ENCODE measurements at regions not wholly inside any gene's neighbourhood (a gene's known extent, or its start where the extent isn't known, plus 50 kb on each side); places are given as distances from the start of the nearest gene placed in this dataset.

DNA sequence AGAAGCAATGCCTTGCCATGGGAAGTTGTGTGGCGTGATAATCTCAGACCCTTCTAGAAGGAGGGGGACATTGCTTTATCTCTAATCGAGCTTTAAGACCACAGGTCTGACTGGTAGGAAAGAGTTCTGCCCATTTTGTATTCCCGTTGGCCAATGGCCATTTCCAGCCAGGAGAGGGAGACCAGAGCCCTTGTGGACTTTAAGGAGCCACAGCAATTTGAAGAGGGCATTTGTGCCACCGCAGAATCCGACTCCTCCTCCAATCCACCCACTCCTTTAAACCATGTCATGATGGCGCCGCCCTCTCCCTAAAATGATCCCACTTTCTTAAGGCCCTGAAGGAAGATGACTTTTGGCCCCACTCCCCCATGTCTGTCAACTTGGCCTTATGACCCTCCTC lies 560.5 kb upstream of the ADAMTS16 start:
- TF ChIP-seq, protein P1, sequence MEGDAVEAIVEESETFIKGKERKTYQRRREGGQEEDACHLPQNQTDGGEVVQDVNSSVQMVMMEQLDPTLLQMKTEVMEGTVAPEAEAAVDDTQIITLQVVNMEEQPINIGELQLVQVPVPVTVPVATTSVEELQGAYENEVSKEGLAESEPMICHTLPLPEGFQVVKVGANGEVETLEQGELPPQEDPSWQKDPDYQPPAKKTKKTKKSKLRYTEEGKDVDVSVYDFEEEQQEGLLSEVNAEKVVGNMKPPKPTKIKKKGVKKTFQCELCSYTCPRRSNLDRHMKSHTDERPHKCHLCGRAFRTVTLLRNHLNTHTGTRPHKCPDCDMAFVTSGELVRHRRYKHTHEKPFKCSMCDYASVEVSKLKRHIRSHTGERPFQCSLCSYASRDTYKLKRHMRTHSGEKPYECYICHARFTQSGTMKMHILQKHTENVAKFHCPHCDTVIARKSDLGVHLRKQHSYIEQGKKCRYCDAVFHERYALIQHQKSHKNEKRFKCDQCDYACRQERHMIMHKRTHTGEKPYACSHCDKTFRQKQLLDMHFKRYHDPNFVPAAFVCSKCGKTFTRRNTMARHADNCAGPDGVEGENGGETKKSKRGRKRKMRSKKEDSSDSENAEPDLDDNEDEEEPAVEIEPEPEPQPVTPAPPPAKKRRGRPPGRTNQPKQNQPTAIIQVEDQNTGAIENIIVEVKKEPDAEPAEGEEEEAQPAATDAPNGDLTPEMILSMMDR (IDR thresholded peaks at IDR 0.05) = no peak
- no peak for TF ChIP-seq POLR2A (IDR thresholded peaks at IDR 0.05)

Measured in esophagus squamous epithelium (tissue), 4 donors.